Kidney epithelial cell (primary cell): ENCODE measurements at regions not wholly inside any gene's neighbourhood (a gene's known extent, or its start where the extent isn't known, plus 50 kb on each side); places are given as distances from the start of the nearest gene placed in this dataset.

Experiments used
- DNase-seq: peaks from one replicate; pipeline ENCODE4 v3.0.0-alpha.2; 2010; ENCODE audit warnings: low read depth
- H3K27me3 ChIP-seq: 2 replicates; pipeline ENCODE4 v1.6.0; 2011; ENCODE audit warnings: low read length; ENCODE audit not compliant: control insufficient read depth, insufficient read depth
- H3K36me3 ChIP-seq: 2 replicates; pipeline ENCODE4 v1.5.1; 2011; ENCODE audit warnings: low read length; ENCODE audit not compliant: control insufficient read depth, insufficient read depth
- H3K4me3 ChIP-seq: 2 replicates; pipeline ENCODE4 v1.5.1; 2011; ENCODE audit warnings: low read depth, mild to moderate bottlenecking, control low read depth, low read length
- CTCF ChIP-seq: IDR thresholded peaks from 2 replicates; pipeline ENCODE4 v1.5.1; 2011; ENCODE audit warnings: mild to moderate bottlenecking, moderate library complexity, low read length, control low read depth, inconsistent platforms; ENCODE audit not compliant: insufficient read depth, poor library complexity, severe bottlenecking

- H3K4me3 ChIP-seq, result no peak overlapping the region
- no peak for DNase-seq
- no peaks in the 10 kb centered on the region for H3K36me3 ChIP-seq
- TF ChIP-seq CTCF, result no peak
- H3K27me3 ChIP-seq, result no peaks in the 10 kb centered on the region
Measured at GRCh38 chr3:109210501-109210900, 74.0 kb downstream of the C3orf85 start.

GRCh38 chr3:109211941-109212340 lies 75.4 kb downstream of the C3orf85 start:
- no peak for DNase-seq
- Histone ChIP-seq H3K4me3 (no peak overlapping the region), H3K36me3 (no peaks in the 10 kb centered on the region), H3K27me3 (no peaks in the 10 kb centered on the region)
- TF ChIP-seq CTCF, result no peak

GRCh38 chr3:109213321-109213720 lies 76.8 kb downstream of the C3orf85 start:
- Histone ChIP-seq H3K4me3 (no peak overlapping the region), H3K27me3 (no peaks in the 10 kb centered on the region), H3K36me3 (no peaks in the 10 kb centered on the region)
- no peak for TF ChIP-seq CTCF
- no peak for DNase-seq

- H3K27me3 ChIP-seq, result no peaks in the 10 kb centered on the region
- peak; percentile 51 for TF ChIP-seq CTCF
- H3K36me3 ChIP-seq, result no peaks in the 10 kb centered on the region
- DNase-seq, result no peak
- H3K4me3 ChIP-seq, result no peak overlapping the region
Measured at GRCh38 chr3:109224333-109224732, 87.8 kb downstream of the C3orf85 start.

GRCh38 chr3:109225516-109225915 lies 89.0 kb downstream of the C3orf85 start:
- TF ChIP-seq CTCF, result no peak
- Histone ChIP-seq H3K36me3 (no peaks in the 10 kb centered on the region), H3K4me3 (no peak overlapping the region), H3K27me3 (no peaks in the 10 kb centered on the region)
- no peak for DNase-seq

- no peak overlapping the region for H3K4me3 ChIP-seq
- no peaks in the 10 kb centered on the region for H3K36me3 ChIP-seq
- TF ChIP-seq CTCF, result no peak
- no peaks in the 10 kb centered on the region for H3K27me3 ChIP-seq
- DNase-seq, result no peak
Measured at GRCh38 chr3:109228391-109229080, 87.8 kb downstream of the DPPA2 start.
